AG09309 (cell line): ENCODE measurements at regions not wholly inside any gene's neighbourhood (a gene's known extent, or its start where the extent isn't known, plus 50 kb on each side); places are given as distances from the start of the nearest gene placed in this dataset.

ENCODE experiments used
- DNase-seq: peaks from one replicate; pipeline ENCODE4 v3.0.0-alpha.2; 2010; ENCODE audit warnings: low read depth
- H3K4me3 ChIP-seq: 2 replicates; pipeline ENCODE4 v1.5.1; 2011; ENCODE audit warnings: mild to moderate bottlenecking, low read depth, low read length, moderate library complexity; ENCODE audit not compliant: control insufficient read depth
- TF ChIP-seq, protein P1 (sequence below): IDR thresholded peaks from 2 replicates; pipeline ENCODE4 v1.5.1; 2011; ENCODE audit warnings: mild to moderate bottlenecking, low read depth, low read length, inconsistent platforms; ENCODE audit not compliant: insufficient read depth, control insufficient read depth; ENCODE audit errors: missing control alignments

DNA sequence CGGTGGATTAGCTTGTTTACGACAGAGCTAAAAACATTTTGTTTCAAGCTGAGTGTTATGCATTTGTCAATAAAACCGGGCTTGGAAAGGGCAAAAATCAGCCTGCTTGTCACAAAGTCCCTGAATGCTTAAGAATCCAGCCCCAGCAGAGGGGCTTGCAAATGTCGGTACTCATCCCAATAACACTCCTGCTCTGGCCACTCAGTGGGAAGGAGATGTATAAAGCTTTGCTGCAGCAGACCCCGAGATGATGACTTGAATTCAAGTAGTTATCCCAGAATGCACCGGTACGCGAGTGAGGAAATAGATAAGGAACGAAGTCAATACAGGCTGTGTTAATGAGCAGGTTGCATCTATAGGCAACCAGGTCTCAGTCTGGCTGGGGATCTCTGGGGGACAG lies 662.3 kb downstream of the CCSER2 start:
- H3K4me3 ChIP-seq, result no peak overlapping the region
- DNase-seq, result no peak
- TF ChIP-seq, protein P1, sequence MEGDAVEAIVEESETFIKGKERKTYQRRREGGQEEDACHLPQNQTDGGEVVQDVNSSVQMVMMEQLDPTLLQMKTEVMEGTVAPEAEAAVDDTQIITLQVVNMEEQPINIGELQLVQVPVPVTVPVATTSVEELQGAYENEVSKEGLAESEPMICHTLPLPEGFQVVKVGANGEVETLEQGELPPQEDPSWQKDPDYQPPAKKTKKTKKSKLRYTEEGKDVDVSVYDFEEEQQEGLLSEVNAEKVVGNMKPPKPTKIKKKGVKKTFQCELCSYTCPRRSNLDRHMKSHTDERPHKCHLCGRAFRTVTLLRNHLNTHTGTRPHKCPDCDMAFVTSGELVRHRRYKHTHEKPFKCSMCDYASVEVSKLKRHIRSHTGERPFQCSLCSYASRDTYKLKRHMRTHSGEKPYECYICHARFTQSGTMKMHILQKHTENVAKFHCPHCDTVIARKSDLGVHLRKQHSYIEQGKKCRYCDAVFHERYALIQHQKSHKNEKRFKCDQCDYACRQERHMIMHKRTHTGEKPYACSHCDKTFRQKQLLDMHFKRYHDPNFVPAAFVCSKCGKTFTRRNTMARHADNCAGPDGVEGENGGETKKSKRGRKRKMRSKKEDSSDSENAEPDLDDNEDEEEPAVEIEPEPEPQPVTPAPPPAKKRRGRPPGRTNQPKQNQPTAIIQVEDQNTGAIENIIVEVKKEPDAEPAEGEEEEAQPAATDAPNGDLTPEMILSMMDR, result no peak

DNA sequence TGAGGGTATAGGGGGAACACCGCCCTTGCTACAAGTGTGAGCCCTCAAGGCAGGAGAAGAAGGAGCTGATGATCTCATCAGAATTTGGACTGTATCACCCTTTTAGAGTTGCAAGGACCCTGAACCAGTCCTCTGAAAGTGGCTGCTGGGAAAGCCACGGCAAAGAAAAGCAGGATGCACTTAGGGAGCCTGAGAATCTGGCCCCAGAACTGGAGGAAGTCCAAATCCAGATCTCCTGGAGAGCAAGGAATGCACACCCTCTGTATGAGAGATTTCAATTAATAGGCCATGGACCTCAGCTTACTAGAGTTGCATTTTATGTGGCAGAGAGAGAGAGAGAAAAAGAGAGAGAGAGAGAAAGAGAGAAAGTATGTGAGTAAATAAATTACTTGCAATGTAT lies 662.9 kb downstream of the CCSER2 start:
- TF ChIP-seq, protein P1, result no peak
- no peak for DNase-seq
- H3K4me3 ChIP-seq, result no peak overlapping the region

DNA sequence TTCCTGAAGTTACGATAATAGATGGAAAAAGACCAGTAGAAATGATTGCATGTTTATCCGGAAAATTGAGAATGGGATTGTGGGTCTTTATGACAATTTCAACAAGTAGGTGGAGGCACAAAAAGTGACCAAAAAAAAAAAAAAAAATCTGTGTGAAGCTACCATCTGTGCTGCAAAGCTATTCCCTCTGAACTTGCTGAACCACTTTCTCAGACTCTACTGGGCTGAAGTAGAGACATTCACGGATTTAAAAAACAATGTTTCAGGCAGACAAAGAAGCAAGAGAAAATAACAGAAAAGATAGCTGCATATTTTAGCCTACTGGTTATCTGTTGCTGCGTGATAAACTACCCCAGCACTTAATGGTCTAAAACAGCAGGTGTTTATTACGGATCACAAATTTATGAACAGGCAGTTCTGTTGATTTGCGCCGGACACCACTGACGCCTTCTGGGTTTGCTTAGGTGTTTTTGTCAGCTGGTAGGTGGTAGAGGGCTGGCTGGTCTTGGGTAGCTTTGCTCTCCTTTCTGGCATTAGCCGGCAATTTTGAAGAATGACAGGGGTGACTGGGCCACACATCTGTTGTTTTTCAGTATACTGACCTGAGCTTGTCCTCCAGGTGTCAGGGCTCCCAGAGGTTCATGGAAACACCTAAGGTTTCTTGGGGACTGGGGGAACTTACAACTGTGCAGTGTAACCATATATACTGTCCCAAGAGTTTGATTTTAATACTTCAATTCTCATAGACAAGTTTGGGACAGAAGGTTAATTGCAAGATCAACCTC lies 665.1 kb downstream of the CCSER2 start:
- no peak for DNase-seq
- no peak overlapping the region for H3K4me3 ChIP-seq
- TF ChIP-seq, protein P1, result no peak

DNA sequence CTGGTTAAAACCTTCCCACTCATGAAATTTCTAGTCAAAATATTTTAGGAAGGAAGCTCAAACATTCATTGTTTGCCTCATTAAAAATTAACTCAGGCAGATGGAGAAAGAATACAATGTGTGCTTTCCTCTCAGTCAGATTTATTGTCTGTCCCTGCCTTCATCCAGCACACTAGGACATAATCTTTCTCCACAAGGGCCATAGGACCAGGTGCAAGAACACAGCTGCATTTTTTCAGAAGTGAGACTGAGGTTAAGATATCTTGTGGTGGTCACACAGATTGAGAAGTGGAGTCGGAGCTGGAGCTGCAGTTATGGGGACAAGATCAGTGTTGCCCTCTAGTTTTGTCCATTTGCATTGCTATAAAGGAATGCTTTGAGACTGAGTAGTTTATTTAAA lies 666.3 kb downstream of the CCSER2 start:
- DNase-seq, result no peak
- TF ChIP-seq, protein P1, result no peak
- H3K4me3 ChIP-seq, result no peak overlapping the region

DNA sequence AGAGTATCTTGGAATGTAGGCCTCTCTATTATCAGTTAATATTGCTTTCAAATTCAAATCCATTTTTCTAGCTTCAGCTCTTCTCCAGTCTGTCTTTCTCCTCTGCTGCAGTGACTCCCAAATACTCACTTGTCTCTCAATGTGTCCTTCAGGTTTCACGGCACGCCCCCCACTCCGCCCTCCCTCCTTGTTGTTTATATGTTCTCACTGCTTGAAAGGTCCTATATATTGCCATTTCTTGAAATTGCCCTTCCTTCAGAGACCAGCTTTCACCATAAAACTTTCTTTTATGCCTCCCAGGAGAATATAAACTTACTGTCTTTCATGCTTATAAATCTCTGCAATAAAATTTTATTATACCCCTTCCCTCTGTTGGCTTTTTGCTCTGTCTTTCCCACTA lies 668.2 kb downstream of the CCSER2 start:
- TF ChIP-seq, protein P1, result no peak

DNA sequence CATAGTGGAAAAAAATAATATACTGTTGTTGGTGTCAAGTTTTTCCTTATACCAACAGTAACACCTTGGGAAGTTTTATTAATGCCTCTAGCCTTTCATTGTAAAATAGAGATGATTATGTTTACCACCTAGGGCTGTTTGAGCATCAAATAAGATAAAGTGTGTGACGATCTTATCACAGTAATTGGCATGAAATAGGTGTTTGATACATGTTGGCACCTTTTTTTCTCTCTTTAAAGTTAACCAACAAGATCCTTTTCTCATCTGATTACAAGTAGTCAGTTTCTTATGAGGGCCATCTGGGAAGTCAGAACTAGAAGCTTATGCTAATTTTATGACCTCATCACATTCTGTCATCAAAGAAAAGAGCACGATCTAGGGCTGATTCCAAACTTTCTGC lies 669.5 kb downstream of the CCSER2 start:
- H3K4me3 ChIP-seq, result no peak overlapping the region
- TF ChIP-seq, protein P1, result no peak
- no peak for DNase-seq

More for the DNA sequence above, 668.2 kb downstream of the CCSER2 start:
- DNase-seq, result no peak
- no peak overlapping the region for H3K4me3 ChIP-seq

DNA sequence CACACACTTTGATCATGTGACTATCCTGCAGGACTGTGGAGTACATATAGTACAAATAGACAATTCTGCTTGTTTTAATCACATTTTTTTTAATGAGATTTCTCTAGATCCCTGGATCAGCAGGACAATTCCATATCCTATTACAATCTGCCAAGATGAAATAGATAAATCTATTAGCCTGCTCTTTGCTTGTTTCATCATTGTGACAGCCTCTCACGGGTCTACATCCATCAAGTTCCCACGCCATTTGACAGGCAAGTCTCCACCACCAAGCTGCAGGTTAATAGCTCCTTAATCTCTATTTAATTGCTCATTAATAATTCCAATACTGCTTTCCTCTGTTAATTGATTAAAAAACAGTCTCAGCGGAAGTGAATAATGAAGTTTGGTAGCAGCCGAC lies 671.5 kb downstream of the CCSER2 start:
- TF ChIP-seq, protein P1, result no peak
- no peak overlapping the region for H3K4me3 ChIP-seq
- DNase-seq, result no peak
